Progenitor cell of endocrine pancreas (in vitro differentiated cells): ENCODE measurements at regions not wholly inside any gene's neighbourhood (a gene's known extent, or its start where the extent isn't known, plus 50 kb on each side); places are given as distances from the start of the nearest gene placed in this dataset.
"Not testable (repeated sequence)": the region's sequence is repeated elsewhere in the genome, so short reads cannot be mapped to it uniquely, and the experiment has no call there.

Source experiments
- DNase-seq: peaks from one replicate; pipeline ENCODE4 v3.0.0; 2021; ENCODE audit warnings: low spot score; ENCODE audit not compliant: unreplicated experiment
- H3K27ac Mint-ChIP-seq: 2 replicates; pipeline ENCODE4 v1.8.0; 2021; ENCODE audit warnings: mild to moderate bottlenecking, moderate library complexity, mixed read lengths
- H3K27me3 Mint-ChIP-seq: 2 replicates; pipeline ENCODE4 v1.8.0; 2021; ENCODE audit warnings: mixed read lengths
- H3K36me3 Mint-ChIP-seq: 2 replicates; pipeline ENCODE4 v1.8.0; 2022; ENCODE audit warnings: mixed read lengths; ENCODE audit not compliant: insufficient read depth
- H3K4me1 Mint-ChIP-seq: 2 replicates; pipeline ENCODE4 v1.8.0; 2021; ENCODE audit warnings: low read depth, mixed read lengths
- H3K4me3 Mint-ChIP-seq: 2 replicates; pipeline ENCODE4 v1.8.0; 2021; ENCODE audit warnings: low read depth, mild to moderate bottlenecking, moderate library complexity, mixed read lengths
- H3K9me3 Mint-ChIP-seq: 2 replicates; pipeline ENCODE4 v1.8.0; 2021; ENCODE audit warnings: low read depth, mixed read lengths
- CTCF ChIP-seq: fragments of 200-600 bp; sonication (generic); IDR thresholded peaks from one replicate; pipeline ENCODE4 v1.5.0; 2021; ENCODE audit warnings: antibody characterized with exemption, mild to moderate bottlenecking; ENCODE audit not compliant: unreplicated experiment

GRCh38 chr1:145553795-145554194 is 54.0 kb upstream of the GPR89A start:
- H3K4me1 Mint-ChIP-seq, H3K36me3 Mint-ChIP-seq, H3K4me3 Mint-ChIP-seq, DNase-seq, H3K9me3 Mint-ChIP-seq, H3K27ac Mint-ChIP-seq: not testable (repeated sequence)
- peaks cover 23% of the 10 kb centered on the region for H3K27me3 Mint-ChIP-seq

- no peak for TF ChIP-seq CTCF
- Mint-ChIP-seq H3K36me3 (no peaks in the 10 kb centered on the region), H3K4me1 (no peaks in the 10 kb centered on the region), H3K27ac (no peak overlapping the region), H3K4me3 (no peak overlapping the region), H3K9me3 (no peaks in the 10 kb centered on the region), H3K27me3 (peaks cover 21% of the 10 kb centered on the region)
- no peak for DNase-seq
Observed at GRCh38 chr1:145545055-145545454, 62.7 kb upstream of the GPR89A start.

- H3K27ac Mint-ChIP-seq, DNase-seq, H3K4me1 Mint-ChIP-seq, H3K4me3 Mint-ChIP-seq, H3K9me3 Mint-ChIP-seq, H3K36me3 Mint-ChIP-seq: not testable (repeated sequence)
- peaks cover 31% of the 10 kb centered on the region for H3K27me3 Mint-ChIP-seq
Observed at GRCh38 chr1:145541685-145542084, 66.1 kb upstream of the GPR89A start.

GRCh38 chr1:145541246-145541645 is 66.5 kb upstream of the GPR89A start:
- not testable (repeated sequence) for H3K36me3 Mint-ChIP-seq, H3K27ac Mint-ChIP-seq, DNase-seq, H3K9me3 Mint-ChIP-seq, H3K4me1 Mint-ChIP-seq, H3K4me3 Mint-ChIP-seq
- peaks cover 34% of the 10 kb centered on the region for H3K27me3 Mint-ChIP-seq

- not testable (repeated sequence) for DNase-seq, H3K9me3 Mint-ChIP-seq, H3K27ac Mint-ChIP-seq, H3K36me3 Mint-ChIP-seq, H3K4me1 Mint-ChIP-seq, H3K4me3 Mint-ChIP-seq
- H3K27me3 Mint-ChIP-seq = peaks cover 30% of the 10 kb centered on the region
Observed at GRCh38 chr1:145538118-145538882, 69.5 kb upstream of the GPR89A start.

GRCh38 chr1:145537003-145537402 is 70.8 kb upstream of the GPR89A start:
- not testable (repeated sequence) for DNase-seq, H3K4me1 Mint-ChIP-seq, H3K27ac Mint-ChIP-seq, H3K36me3 Mint-ChIP-seq, H3K9me3 Mint-ChIP-seq, H3K4me3 Mint-ChIP-seq
- H3K27me3 Mint-ChIP-seq = peaks cover 24% of the 10 kb centered on the region

- peaks cover 13% of the 10 kb centered on the region for H3K27me3 Mint-ChIP-seq
- H3K36me3 Mint-ChIP-seq, H3K4me1 Mint-ChIP-seq, H3K4me3 Mint-ChIP-seq, H3K27ac Mint-ChIP-seq, DNase-seq, H3K9me3 Mint-ChIP-seq: not testable (repeated sequence)
Observed at GRCh38 chr1:145535461-145535860, 72.3 kb upstream of the GPR89A start.

- H3K27me3 Mint-ChIP-seq, H3K9me3 Mint-ChIP-seq, H3K4me3 Mint-ChIP-seq, H3K27ac Mint-ChIP-seq, H3K4me1 Mint-ChIP-seq, H3K36me3 Mint-ChIP-seq, DNase-seq: not testable (repeated sequence)
Observed at GRCh38 chr1:145528068-145528564, 79.7 kb upstream of the GPR89A start.

GRCh38 chr1:145520159-145520558 is 87.6 kb upstream of the GPR89A start:
- H3K27ac Mint-ChIP-seq, H3K9me3 Mint-ChIP-seq, H3K4me3 Mint-ChIP-seq, H3K36me3 Mint-ChIP-seq, DNase-seq: not testable (repeated sequence)
- Mint-ChIP-seq H3K27me3 (peaks cover 19% of the 10 kb centered on the region), H3K4me1 (peaks cover 16% of the 10 kb centered on the region)

- peaks cover 16% of the 10 kb centered on the region for H3K4me1 Mint-ChIP-seq
- H3K27me3 Mint-ChIP-seq = peaks cover 16% of the 10 kb centered on the region
- H3K27ac Mint-ChIP-seq, H3K9me3 Mint-ChIP-seq, H3K36me3 Mint-ChIP-seq, DNase-seq, H3K4me3 Mint-ChIP-seq: not testable (repeated sequence)
Observed at GRCh38 chr1:145519302-145519701, 88.5 kb upstream of the GPR89A start.
